WERI-Rb-1 (cell line): ENCODE measurements at regions not wholly inside any gene's neighbourhood (a gene's known extent, or its start where the extent isn't known, plus 50 kb on each side); places are given as distances from the start of the nearest gene placed in this dataset.

Source experiments
- DNase-seq: peaks from one replicate; pipeline ENCODE4 v3.0.0-alpha.2; 2020
- H3K27ac ChIP-seq: fragments of 250-450 bp; sonication (Bioruptor Pico); 2 replicates; pipeline ENCODE4 v1.5.1; 2020; ENCODE audit warnings: mild to moderate bottlenecking, moderate library complexity
- H3K27me3 ChIP-seq: fragments of 250-450 bp; sonication (Bioruptor Pico); 2 replicates; pipeline ENCODE4 v1.5.1; 2021; ENCODE audit warnings: mild to moderate bottlenecking, low read depth, moderate library complexity; ENCODE audit not compliant: insufficient read depth, severe bottlenecking
- H3K36me3 ChIP-seq: fragments of 250-450 bp; sonication (Bioruptor Pico); 2 replicates; pipeline ENCODE4 v1.5.1; 2020; ENCODE audit warnings: mild to moderate bottlenecking, moderate library complexity
- H3K4me3 ChIP-seq: 2 replicates; pipeline ENCODE4 v1.5.1; 2011; ENCODE audit warnings: low read depth, mild to moderate bottlenecking, control low read depth, low read length
- H3K9me3 ChIP-seq: fragments of 250-450 bp; sonication (Bioruptor Pico); 2 replicates; pipeline ENCODE4 v1.5.1; 2021; ENCODE audit warnings: mild to moderate bottlenecking, moderate library complexity; ENCODE audit not compliant: severe bottlenecking
- TF ChIP-seq, protein P1 (sequence below): IDR thresholded peaks from 2 replicates; pipeline ENCODE4 v1.5.1; 2011; ENCODE audit warnings: low read depth, mild to moderate bottlenecking, control low read depth, inconsistent platforms, low read length

DNA sequence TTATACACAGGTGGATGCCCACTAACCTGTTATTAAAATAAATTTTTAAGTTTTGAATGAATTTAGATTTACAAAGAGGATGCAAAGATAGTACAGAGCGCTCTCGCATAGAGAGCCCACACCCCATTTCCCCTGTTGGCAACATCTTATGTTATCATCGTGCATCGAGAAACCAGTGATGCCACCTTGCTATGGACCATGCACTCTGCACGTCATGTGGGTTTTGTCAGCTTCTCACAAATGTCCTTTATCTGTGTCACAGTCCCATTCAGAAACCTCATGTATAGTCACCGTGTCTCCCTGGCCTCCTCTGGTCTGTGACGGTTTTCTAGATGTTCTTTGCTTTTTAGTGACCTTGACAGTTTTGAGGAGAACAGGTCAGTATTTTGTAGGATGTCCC lies 60.0 kb downstream of the ING1 start:
- Histone ChIP-seq H3K9me3 (no peaks in the 10 kb centered on the region), H3K27me3 (peaks cover 21% of the 10 kb centered on the region), H3K36me3 (no peaks in the 10 kb centered on the region), H3K27ac (no peak overlapping the region), H3K4me3 (no peak overlapping the region)
- TF ChIP-seq, protein P1, sequence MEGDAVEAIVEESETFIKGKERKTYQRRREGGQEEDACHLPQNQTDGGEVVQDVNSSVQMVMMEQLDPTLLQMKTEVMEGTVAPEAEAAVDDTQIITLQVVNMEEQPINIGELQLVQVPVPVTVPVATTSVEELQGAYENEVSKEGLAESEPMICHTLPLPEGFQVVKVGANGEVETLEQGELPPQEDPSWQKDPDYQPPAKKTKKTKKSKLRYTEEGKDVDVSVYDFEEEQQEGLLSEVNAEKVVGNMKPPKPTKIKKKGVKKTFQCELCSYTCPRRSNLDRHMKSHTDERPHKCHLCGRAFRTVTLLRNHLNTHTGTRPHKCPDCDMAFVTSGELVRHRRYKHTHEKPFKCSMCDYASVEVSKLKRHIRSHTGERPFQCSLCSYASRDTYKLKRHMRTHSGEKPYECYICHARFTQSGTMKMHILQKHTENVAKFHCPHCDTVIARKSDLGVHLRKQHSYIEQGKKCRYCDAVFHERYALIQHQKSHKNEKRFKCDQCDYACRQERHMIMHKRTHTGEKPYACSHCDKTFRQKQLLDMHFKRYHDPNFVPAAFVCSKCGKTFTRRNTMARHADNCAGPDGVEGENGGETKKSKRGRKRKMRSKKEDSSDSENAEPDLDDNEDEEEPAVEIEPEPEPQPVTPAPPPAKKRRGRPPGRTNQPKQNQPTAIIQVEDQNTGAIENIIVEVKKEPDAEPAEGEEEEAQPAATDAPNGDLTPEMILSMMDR, result no peak
- no peak for DNase-seq

DNA sequence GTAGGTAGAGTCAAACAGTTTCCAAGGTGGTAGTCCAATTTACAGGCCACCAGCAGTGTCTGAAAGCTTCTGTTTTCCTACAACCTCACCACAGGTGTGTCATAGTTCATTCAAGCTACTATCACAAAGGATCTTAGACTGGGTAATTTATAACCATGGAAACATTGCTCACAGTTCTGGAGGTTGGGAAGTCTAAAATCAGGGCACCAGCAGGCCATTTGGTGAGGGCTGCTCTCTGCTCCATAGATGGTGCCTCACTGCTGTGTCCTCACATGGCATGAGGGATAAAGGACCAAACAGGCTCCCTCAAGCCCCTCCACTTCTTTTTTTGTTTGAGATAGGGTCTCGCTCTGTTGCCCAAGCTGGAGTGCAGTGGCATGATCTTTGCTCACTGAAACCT lies 60.6 kb downstream of the ING1 start:
- DNase-seq, result no peak
- Histone ChIP-seq H3K36me3 (no peaks in the 10 kb centered on the region), H3K27ac (no peak overlapping the region), H3K9me3 (no peaks in the 10 kb centered on the region), H3K27me3 (peaks cover 21% of the 10 kb centered on the region), H3K4me3 (no peak overlapping the region)
- TF ChIP-seq, protein P1, result no peak

DNA sequence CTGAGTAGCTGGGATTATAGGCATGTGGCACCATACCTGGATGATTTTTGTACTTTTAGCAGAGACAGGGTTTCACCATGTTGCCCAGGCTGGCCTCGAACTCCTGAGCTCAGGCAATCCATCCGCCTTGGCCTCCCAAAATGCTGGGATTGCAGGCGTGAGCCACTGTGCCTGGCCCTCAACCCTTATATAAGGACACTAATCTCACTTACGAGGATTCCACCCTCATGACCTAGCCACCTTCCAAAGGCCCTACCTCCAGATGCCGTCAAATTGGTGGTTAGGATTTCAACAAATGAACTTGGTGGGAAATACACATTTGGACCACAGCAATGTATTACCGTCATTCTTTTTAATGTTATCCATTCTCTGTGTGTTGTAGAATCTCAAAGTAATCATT lies 61.0 kb downstream of the ING1 start:
- TF ChIP-seq, protein P1, result no peak
- H3K36me3 ChIP-seq, result no peaks in the 10 kb centered on the region
- H3K27ac ChIP-seq, result no peak overlapping the region
- H3K27me3 ChIP-seq, result peaks cover 21% of the 10 kb centered on the region
- H3K4me3 ChIP-seq, result no peak overlapping the region
- no peak for DNase-seq
- no peaks in the 10 kb centered on the region for H3K9me3 ChIP-seq

DNA sequence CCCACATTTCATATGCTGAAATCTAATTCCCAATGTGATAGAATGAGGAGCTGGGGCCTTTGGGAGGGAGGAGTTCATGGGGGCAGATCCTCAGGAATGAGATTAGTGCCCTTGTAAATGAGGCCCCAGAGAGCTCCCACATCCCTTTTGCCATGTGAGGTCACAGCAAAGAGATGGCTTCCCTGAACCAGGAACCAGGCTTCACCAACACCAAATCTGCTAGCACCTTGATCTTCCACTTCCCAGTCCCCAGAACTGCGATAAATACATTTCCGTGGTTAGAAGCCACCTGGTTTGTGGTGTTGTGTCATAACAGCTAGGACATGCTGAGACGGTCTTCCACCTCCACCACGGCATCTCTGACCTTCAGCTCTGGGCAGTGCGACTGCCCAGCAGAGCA lies 62.1 kb downstream of the ING1 start:
- H3K27me3 ChIP-seq, result peaks cover 21% of the 10 kb centered on the region
- TF ChIP-seq, protein P1, result no peak
- H3K9me3 ChIP-seq, result no peaks in the 10 kb centered on the region
- no peak overlapping the region for H3K27ac ChIP-seq
- no peaks in the 10 kb centered on the region for H3K36me3 ChIP-seq
- no peak overlapping the region for H3K4me3 ChIP-seq
- DNase-seq, result no peak

DNA sequence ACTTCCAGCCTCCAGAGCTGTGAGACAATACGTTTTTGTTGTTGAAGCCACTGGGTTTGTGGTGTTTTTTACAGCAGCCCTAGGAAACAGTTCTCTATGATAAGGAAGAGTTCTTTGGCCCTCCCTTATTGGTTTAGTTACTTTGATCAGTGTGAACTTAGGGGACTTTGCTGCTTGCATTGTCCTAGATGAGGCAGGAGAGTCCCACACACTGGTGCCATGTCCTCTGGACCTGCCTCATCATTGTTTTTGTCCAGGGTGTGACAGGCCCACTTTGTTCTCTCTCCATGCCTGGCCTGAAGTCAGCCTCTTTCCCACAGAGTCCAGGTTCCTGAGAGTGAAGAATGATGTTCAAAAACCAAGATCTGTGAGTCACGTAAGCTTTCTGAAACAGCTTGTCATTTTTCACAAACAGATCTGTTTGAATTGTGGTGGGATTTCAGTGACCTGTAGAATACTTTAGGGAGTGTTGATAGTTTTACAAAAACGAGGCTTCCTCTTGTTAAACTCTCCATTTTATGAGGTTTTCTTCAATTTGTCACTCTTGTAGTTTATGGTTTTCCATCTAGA lies 63.8 kb downstream of the ING1 start:
- no peak for DNase-seq
- no peak overlapping the region for H3K4me3 ChIP-seq
- no peaks in the 10 kb centered on the region for H3K36me3 ChIP-seq
- H3K9me3 ChIP-seq, result peaks cover 8% of the 10 kb centered on the region
- H3K27ac ChIP-seq, result no peak overlapping the region
- TF ChIP-seq, protein P1, result no peak
- peaks cover 15% of the 10 kb centered on the region for H3K27me3 ChIP-seq

DNA sequence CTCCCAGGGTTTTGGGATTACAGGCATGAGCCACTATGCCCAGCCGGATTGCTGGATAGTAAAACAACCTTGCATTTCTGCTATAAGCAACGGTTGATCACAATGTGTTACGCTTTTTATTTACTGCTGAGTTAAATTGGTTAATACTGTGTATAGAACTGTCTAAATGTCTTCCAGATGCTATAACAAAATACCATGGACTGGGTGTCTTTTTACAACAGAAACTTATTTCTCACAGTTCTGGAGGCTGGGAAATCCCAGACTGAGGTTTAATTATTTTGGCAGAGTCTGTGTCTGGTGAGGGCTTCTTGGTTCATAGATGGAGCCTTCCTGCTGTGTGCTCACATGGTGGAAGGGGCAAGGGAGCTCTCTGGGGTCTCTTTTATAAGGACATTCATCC lies 65.5 kb downstream of the ING1 start:
- H3K9me3 ChIP-seq, result peaks cover 18% of the 10 kb centered on the region
- TF ChIP-seq, protein P1, result no peak
- no peak for DNase-seq
- no peak overlapping the region for H3K4me3 ChIP-seq
- no peaks in the 10 kb centered on the region for H3K36me3 ChIP-seq
- H3K27ac ChIP-seq, result no peak overlapping the region
- H3K27me3 ChIP-seq, result peaks cover 17% of the 10 kb centered on the region
